ENCODE measurements at regions not wholly inside any gene's neighbourhood (a gene's known extent, or its start where the extent isn't known, plus 50 kb on each side); places are given as distances from the start of the nearest gene placed in this dataset.

DNA sequence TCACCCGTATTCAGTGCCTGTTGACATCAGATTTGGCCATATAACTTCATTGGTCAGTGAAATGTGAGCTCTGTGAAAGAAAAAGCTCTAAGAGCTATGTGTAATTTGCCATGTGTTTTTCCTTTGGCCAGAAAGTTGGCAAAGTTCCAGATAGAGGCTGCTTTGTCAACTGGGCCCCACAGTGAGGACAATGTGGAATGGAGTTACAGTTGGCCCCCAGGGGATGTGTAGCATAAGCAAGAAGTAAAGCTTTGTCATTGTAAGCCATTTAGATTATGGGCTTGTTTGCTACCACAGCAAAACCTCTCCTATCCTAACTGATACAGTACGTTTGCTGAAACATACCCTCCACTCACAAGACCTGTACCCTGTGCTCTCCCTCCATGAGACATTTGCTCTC, 119.1 kb upstream of the HABP2 start:
- FAIRE-seq (no peak), DNase-seq (ENCODE audit: insufficient read length, low spot score) (no peak)
- TF ChIP-seq POU2F2 (IDR thresholded peaks at IDR 0.05; ENCODE audit: low read depth, low read length): no peak
- TF ChIP-seq TAF1 (IDR thresholded peaks at IDR 0.05; ENCODE audit: low read depth, low read length): no peak
- no peak for TF ChIP-seq SPI1 (IDR thresholded peaks at IDR 0.05; ENCODE audit: low read depth, low read length)
- no peak for TF ChIP-seq POLR2A (IDR thresholded peaks at IDR 0.05; ENCODE audit: low read depth, low read length)
- no peak for TF ChIP-seq POLR2AphosphoS5 (IDR thresholded peaks at IDR 0.05; ENCODE audit: low read depth, low read length)
- no peak for TF ChIP-seq PAX5 (IDR thresholded peaks at IDR 0.05; ENCODE audit: insufficient read depth, low read length, severe bottlenecking)

DNA sequence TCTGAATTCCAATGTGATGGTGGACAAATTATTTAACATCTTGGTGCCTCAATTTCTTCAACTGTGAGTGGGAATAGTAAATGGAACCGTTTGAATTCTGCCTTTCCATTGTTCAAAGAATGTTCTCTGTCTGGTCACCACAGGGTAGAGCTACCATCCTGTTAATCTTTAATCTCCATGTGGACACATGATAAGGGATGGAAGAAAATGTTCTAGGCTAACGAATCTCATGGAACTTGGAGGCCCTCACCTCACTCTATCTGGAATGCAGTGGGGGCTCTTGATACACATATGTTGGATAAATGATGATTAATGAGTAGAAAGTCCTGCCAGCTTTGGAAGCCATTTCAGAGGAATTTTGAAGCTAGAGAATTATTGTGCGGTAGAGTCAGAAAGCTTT, 118.5 kb upstream of the HABP2 start:
- no peak for FAIRE-seq
- TF ChIP-seq PAX5 (IDR thresholded peaks at IDR 0.05; ENCODE audit: insufficient read depth, low read length, severe bottlenecking) (no peak), POU2F2 (IDR thresholded peaks at IDR 0.05; ENCODE audit: low read depth, low read length) (no peak), TAF1 (IDR thresholded peaks at IDR 0.05; ENCODE audit: low read depth, low read length) (no peak), POLR2AphosphoS5 (IDR thresholded peaks at IDR 0.05; ENCODE audit: low read depth, low read length) (no peak), POLR2A (IDR thresholded peaks at IDR 0.05; ENCODE audit: low read depth, low read length) (no peak), SPI1 (IDR thresholded peaks at IDR 0.05; ENCODE audit: low read depth, low read length) (no peak)
- no peak for DNase-seq (ENCODE audit: insufficient read length, low spot score)

GRCh38 chr10:113434950-113435349, 117.9 kb upstream of the HABP2 start:
- TF ChIP-seq TAF1 (IDR thresholded peaks at IDR 0.05; ENCODE audit: low read depth, low read length) (no peak), PAX5 (IDR thresholded peaks at IDR 0.05; ENCODE audit: insufficient read depth, low read length, severe bottlenecking) (no peak), POLR2A (IDR thresholded peaks at IDR 0.05; ENCODE audit: low read depth, low read length) (no peak), POLR2AphosphoS5 (IDR thresholded peaks at IDR 0.05; ENCODE audit: low read depth, low read length) (no peak), POU2F2 (IDR thresholded peaks at IDR 0.05; ENCODE audit: low read depth, low read length) (no peak), SPI1 (IDR thresholded peaks at IDR 0.05; ENCODE audit: low read depth, low read length) (no peak)
- FAIRE-seq (no peak), DNase-seq (ENCODE audit: insufficient read length, low spot score) (no peak)

DNA sequence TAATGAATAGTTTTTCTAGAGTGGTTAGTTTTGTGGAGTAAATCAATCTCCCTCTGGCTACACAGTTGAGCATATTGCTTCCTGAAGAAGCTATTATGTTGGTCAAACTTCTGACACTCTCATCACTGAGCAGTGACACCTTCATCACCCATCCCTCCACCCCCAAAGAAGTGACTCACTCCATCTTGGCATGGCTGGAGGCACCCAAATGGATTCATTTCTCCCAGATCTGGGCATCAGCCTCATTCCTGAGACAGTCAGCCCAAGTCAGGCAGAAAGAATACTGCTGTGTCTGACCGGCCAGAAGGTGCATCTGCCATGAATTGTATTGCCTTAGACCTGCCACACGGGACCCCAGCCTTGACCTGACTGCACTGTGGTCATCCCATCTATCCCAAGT, 117.0 kb upstream of the HABP2 start:
- FAIRE-seq: no peak
- TF ChIP-seq POU2F2 (IDR thresholded peaks at IDR 0.05; ENCODE audit: low read depth, low read length) (no peak), POLR2A (IDR thresholded peaks at IDR 0.05; ENCODE audit: low read depth, low read length) (no peak), TAF1 (IDR thresholded peaks at IDR 0.05; ENCODE audit: low read depth, low read length) (no peak), SPI1 (IDR thresholded peaks at IDR 0.05; ENCODE audit: low read depth, low read length) (no peak), POLR2AphosphoS5 (IDR thresholded peaks at IDR 0.05; ENCODE audit: low read depth, low read length) (no peak)
- DNase-seq (ENCODE audit: insufficient read length, low spot score): no peak

GRCh38 chr10:113436851-113437250, 116.0 kb upstream of the HABP2 start:
- DNase-seq (ENCODE audit: insufficient read length, low spot score): no peak
- FAIRE-seq: no peak
- TF ChIP-seq SPI1 (IDR thresholded peaks at IDR 0.05; ENCODE audit: low read depth, low read length): no peak

GRCh38 chr10:113438652-113439051, 114.2 kb upstream of the HABP2 start:
- DNase-seq (ENCODE audit: insufficient read length, low spot score) (no peak), FAIRE-seq (no peak)
- TF ChIP-seq PAX5 (IDR thresholded peaks at IDR 0.05; ENCODE audit: insufficient read depth, low read length, severe bottlenecking) (no peak), POU2F2 (IDR thresholded peaks at IDR 0.05; ENCODE audit: low read depth, low read length) (no peak), POLR2A (IDR thresholded peaks at IDR 0.05; ENCODE audit: low read depth, low read length) (no peak), TAF1 (IDR thresholded peaks at IDR 0.05; ENCODE audit: low read depth, low read length) (no peak), POLR2AphosphoS5 (IDR thresholded peaks at IDR 0.05; ENCODE audit: low read depth, low read length) (no peak), SPI1 (IDR thresholded peaks at IDR 0.05; ENCODE audit: low read depth, low read length) (no peak)

DNA sequence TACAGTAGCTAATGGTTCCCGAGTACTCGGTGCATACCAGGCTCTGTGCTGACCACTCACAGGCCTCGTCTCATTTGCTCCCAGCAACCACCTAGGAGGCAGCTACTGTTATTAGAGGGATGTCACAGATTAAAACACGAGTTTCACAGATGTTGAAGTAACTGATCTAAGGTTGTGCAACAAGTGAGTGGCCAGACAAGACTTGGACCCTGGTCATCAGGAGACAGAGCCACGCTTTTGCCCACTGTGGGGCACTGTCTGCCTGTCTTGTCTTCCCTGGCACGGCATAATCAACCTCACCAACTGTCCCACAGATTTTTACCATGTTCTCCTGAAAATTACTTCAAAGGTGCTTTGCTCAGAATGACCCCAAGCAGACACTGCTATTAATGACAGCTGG, 111.6 kb upstream of the HABP2 start:
- no peak for DNase-seq (ENCODE audit: insufficient read length, low spot score)
- TF ChIP-seq POU2F2 (IDR thresholded peaks at IDR 0.05; ENCODE audit: low read depth, low read length) (no peak), POLR2AphosphoS5 (IDR thresholded peaks at IDR 0.05; ENCODE audit: low read depth, low read length) (no peak), SPI1 (IDR thresholded peaks at IDR 0.05; ENCODE audit: low read depth, low read length) (no peak), POLR2A (IDR thresholded peaks at IDR 0.05; ENCODE audit: low read depth, low read length) (no peak), PAX5 (IDR thresholded peaks at IDR 0.05; ENCODE audit: insufficient read depth, low read length, severe bottlenecking) (no peak), TAF1 (IDR thresholded peaks at IDR 0.05; ENCODE audit: low read depth, low read length) (no peak)
- FAIRE-seq: no peak

GRCh38 chr10:113441686-113442270, 111.1 kb upstream of the HABP2 start:
- FAIRE-seq (no peak), DNase-seq (ENCODE audit: insufficient read length, low spot score) (no peak)
- TF ChIP-seq PAX5 (IDR thresholded peaks at IDR 0.05; ENCODE audit: insufficient read depth, low read length, severe bottlenecking): no peak
- no peak for TF ChIP-seq POLR2AphosphoS5 (IDR thresholded peaks at IDR 0.05; ENCODE audit: low read depth, low read length)
- TF ChIP-seq POLR2A (IDR thresholded peaks at IDR 0.05; ENCODE audit: low read depth, low read length): no peak
- TF ChIP-seq TAF1 (IDR thresholded peaks at IDR 0.05; ENCODE audit: low read depth, low read length): no peak

DNA sequence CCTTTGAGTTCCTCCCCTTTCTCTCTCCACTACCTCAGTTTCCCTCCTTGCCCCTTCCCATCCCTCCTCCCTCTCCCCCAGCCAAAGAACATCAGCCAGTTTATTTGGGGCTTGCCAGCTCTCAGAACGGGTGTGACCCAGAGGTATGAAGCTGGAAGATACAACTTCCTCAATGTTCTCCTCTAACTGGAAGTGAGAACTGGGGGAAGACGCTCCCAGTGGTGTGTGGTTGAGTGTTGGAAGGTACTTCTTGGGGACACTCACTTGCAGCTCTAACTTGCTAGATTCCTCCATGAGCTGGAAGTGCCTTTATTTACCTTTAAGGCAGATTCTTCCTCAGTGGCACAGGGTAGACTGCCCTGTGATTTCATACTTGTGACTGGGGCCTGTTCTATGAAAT, 110.5 kb upstream of the HABP2 start:
- TF ChIP-seq POU2F2 (IDR thresholded peaks at IDR 0.05; ENCODE audit: low read depth, low read length): no peak
- no peak for TF ChIP-seq POLR2AphosphoS5 (IDR thresholded peaks at IDR 0.05; ENCODE audit: low read depth, low read length)
- no peak for TF ChIP-seq PAX5 (IDR thresholded peaks at IDR 0.05; ENCODE audit: insufficient read depth, low read length, severe bottlenecking)
- TF ChIP-seq POLR2A (IDR thresholded peaks at IDR 0.05; ENCODE audit: low read depth, low read length): no peak
- TF ChIP-seq SPI1 (IDR thresholded peaks at IDR 0.05; ENCODE audit: low read depth, low read length): no peak
- no peak for TF ChIP-seq TAF1 (IDR thresholded peaks at IDR 0.05; ENCODE audit: low read depth, low read length)
- no peak for DNase-seq (ENCODE audit: insufficient read length, low spot score)

DNA sequence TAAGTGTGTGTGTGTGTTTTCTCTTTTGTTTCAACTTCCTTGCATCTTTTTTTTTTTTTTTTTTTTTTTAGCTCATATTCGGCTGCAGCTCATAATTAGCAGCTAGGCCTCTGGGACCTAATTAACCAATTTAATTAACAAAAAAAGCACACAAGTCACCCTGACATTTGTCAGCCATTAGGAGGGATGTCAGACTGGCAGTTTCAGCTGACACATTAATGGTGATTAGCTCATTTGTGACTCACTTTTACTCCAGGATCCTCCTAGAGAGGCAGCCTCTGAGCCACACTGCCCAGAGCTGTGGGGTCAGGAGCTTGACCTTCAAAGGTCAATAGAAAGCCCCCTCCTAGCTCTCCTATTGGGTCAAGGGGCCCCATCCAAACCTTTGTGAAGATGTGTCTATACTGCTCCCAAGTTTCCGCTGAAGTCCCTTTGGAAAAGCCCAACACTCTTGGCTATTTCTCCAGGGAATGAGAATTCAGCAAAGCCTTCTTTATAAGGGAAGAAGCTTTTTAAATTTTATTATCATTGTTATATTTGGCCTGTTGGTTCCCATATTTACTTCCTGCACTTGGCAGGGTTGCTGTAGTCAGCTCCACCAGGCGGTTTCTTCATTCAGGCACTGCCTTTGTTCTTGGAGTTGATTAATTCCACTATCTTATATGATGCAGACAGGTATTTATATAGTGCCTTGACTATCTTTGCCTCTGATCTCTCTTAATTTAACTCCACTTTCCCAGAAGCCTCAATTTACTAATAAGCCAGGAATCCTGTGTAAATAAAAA, 109.5 kb upstream of the HABP2 start:
- DNase-seq (ENCODE audit: insufficient read length, low spot score): no peak
- no peak for FAIRE-seq
- TF ChIP-seq TAF1 (IDR thresholded peaks at IDR 0.05; ENCODE audit: low read depth, low read length): no peak
- TF ChIP-seq POU2F2 (IDR thresholded peaks at IDR 0.05; ENCODE audit: low read depth, low read length): no peak
- no peak for TF ChIP-seq POLR2A (IDR thresholded peaks at IDR 0.05; ENCODE audit: low read depth, low read length)
- no peak for TF ChIP-seq SPI1 (IDR thresholded peaks at IDR 0.05; ENCODE audit: low read depth, low read length)
- TF ChIP-seq PAX5 (IDR thresholded peaks at IDR 0.05; ENCODE audit: insufficient read depth, low read length, severe bottlenecking): no peak

More for the DNA sequence above, 110.5 kb upstream of the HABP2 start:
- no peak for FAIRE-seq

All from GM12891 (cell line).